Midbrain (tissue), 1 donor: ENCODE measurements at regions not wholly inside any gene's neighbourhood (a gene's known extent, or its start where the extent isn't known, plus 50 kb on each side); places are given as distances from the start of the nearest gene placed in this dataset.

Source experiments
- DNase-seq: peaks from one replicate; lab custom pipeline; 2025; lab: John Stamatoyannopoulos, UW

DNA sequence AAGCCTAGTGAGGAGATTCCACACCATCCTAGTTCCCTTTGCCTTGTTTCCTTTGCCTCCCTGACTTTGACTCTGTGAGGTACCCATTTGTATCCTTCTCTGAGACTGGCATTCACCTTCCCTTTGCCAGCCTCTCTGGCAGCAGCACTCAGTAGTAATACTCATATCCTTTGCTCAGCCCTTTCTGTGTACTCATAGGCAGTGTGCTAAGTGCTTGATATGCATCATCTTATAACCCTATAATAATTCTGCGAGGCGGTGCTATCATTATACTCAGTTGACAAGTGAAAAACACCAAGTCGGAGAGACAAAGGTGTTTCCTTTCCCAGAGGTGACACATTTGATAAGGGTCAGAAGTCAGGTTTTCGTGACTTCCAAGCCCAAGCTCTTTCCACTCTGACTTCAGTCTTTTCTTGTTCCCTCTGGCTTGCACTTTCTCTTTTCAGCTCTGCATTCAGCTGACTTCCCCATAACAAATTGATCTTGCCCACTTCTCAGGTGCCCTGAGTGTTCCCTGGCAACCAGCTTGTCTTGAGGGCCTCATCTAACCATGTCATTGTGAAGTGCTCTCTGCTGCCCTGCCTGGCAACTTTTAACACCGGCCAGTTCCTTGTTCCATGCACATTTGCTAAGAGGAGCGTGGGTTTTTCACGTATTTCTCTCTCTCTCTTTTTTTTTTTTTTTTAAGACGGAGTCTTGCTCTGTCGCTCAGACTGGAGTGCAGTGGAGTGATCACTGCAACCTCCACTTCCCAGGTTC lies 94.5 kb upstream of the UPP2 start:
- no peak for DNase-seq

DNA sequence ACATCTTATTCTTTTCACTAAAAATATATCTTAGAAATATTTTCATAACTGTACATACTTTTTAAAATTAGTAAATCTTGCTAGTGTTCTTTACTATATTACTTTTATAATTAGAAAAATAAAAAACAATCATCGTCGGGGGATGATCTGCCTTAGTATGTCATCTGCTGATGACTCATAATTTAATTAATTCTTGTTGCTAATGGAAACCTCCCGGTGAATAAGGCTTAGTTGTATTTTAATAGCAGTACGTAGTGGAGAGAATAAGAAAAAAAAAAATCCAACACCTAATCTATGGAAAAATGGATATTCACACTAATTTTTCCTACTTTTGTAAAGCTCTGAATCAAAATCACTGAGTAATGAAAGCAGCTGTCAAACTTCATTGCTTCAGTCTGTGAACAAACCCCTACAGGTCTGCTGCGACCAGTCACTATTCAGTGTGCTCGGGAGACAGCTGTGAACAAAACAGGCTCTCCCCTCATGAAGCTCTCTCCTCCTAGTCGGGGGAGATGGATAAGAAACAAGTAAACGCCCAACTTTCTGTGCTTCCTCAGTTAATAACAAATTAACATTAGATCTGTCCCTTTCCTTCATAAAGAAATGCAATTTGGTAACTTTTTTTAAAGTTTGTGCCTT lies 97.4 kb upstream of the UPP2 start:
- no peak for DNase-seq

DNA sequence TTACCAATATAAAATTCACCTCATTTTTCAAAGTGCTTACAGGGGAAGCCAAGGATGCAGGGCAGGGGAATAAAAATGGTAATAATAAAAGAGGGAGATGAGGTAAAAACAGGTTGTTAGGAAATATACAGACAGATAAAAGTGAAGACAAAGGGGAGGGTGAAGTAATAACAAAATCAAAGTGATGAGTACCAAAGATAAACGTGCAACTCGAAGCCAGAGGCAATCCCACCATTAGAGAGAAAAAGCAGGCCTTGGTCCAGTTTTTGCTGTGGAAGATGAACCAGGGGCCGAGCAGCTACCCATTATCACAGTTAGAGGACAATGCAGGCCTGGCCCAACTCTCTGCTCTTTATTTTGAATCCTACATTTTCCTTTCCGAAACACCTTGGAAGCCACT lies 99.6 kb upstream of the UPP2 start:
- no peak for DNase-seq

DNA sequence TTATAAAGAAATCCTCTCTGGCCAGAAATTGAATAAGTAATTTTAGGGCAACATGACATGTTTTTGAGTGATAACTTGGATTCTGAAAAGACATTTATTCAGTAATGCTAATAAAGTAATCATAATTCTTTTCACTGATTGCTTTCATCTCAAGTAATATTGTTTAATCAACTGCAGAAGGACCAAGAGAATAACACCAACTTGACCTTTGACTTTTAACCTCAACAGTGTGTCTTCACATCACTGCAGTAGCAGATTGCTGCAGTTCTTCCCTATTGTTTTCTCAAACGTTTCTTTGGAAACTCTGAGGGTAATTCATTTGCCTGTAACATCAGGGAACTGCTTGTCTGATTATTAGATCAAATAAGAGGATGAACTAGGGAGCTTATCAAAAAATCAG lies 104.9 kb upstream of the UPP2 start:
- no peak for DNase-seq

DNA sequence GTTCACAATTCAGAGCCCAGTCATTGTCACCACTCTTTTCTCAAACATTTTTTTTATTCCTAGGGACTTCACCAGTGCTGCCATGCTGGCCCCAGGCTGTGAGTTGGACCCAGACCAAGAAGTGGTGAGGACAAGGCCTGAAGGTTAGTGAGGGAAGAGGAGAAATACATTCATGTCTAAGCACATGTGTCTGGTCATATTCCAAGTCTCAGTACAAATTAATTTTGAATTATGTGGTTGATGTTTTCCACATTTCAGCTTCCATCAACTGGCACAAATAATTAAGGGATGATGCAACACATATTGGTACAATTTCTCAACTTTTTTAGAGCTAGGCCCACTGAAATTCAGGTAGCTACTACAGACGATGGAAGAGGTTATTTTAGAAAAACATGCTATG lies 106.6 kb upstream of the UPP2 start:
- DNase-seq: no peak

DNA sequence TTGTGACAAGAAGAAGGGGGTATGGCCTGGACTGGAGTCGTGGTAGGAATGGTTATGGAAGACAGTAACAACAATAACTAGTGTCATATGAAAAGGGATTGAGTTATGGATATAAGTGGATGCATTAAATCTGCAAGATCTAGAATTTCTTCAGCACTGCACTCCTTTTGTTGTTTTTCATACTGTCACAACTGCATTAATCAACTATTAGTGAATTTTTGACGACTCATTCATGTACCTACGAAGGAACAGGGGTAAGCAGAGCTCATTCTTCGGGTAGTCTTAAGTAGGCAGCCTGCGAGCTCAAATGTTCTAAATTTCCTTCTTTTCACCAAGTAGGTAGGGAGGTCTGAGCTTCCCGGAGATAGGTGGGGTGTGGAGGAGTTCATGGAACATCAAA lies 109.7 kb upstream of the UPP2 start:
- DNase-seq: no peak

DNA sequence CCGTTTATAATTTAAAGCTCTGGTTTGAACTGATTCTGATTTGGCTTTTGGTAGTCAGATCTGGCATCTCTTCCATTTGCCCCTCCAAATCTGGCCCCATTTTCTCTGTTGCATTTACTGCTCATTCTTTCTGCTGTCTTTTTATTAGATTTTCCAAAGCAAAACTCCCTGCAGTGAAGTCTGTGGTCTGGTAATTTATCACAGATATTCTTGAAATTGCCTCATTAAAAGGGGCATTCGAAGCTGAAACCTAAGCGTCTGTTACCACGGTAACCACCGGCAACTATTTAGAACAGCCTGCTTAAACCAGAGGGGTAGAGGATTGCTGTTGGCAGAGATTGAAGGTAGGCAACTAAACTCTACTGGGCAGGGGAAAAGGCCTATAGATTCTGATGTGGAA lies 111.5 kb upstream of the UPP2 start:
- no peak for DNase-seq

DNA sequence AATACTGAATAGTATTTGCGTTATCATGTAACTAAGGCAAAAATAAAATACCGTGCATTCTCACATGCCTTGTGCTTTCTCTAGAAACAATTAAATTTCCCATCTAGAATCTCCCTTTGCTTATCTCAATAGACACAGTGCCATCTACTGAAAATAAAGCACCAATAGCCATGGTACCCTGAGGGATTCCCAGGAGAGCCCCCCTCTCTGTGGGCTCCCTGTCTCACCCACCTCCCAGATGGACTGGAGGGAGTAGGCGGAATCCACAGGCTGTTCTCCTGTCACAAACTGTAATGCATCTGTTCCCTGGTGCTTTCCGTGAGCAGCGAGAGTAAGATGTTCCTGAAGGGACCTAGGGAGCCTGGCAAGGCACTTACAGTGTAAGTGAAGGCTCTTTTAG lies 112.4 kb upstream of the UPP2 start:
- DNase-seq: no peak

DNA sequence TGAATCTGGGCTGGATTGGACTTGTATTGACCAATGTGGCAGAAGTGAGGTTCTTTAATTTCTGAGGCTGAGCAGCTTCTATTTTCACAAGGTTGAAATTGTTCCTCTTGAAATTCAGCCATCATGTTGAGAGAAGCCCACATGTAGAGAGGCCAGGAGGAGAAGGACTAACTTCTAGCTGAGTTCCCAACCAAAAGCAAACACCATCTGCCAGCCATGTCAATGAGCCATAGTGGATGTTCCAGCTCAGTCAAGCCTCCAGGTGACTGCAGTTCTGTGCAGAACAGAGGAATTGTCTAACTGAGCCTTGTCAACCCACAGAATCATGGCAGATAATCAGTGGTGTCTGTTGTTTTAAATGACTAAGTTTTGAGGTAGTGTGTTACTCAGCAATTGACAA lies 110.6 kb upstream of the ACVR1 start:
- no peak for DNase-seq

DNA sequence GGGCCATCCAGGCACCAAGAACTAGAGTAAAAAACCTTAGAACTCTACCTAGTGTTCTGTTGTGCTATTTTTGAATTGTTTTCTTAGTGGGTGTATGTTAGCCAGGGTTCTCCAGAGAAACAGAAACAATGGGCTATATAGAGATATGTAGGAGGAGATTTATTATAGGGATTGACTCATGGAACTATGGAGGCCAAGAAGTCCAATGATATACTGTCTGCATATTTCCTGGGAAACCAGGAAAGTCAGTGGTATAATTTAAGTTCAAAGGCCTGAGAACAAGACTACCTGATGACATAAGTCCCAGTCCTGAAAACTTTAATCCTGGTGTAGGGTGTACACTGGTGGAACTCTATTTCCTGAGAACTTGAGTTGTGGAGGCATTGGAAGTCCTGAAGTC lies 108.7 kb upstream of the ACVR1 start:
- DNase-seq: no peak

DNA sequence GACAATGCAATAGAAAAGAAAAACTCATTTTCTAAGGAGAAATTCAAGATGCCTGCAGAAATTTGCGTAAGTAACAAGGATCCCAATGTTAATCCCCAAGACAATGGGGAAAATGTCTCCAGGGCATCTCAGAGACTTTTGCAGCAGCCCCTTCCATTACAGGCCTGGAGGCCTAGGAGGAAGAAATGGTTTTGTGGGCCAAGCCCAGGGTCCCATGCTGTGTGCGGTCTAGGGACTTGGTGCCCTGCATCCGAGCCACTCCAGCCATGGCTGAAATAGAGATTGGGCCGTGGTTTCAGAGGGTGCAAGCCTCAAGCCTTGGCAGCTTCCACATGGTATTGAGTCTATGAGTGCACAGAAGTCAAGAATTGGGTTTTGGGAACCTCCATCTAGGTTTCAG lies 103.9 kb upstream of the ACVR1 start:
- DNase-seq: no peak

DNA sequence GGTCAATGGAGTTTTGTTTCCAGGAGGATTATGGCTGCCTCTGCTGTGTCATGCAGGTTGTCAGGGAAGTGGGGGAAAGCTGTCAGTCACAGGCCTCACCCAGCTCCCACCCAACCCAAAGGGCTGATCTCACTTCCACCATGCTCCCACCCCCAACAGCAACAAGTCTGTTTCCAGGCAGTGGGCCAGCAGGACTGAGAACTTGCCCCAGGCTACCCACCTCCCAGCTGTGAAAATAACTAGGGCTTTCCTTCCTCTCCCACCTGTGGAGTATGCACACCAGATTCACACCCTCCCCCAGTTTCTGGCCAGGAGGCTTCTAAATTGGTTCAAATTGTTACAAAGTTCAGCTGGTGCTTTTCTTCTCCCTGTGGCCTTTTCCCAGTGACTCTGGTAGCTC lies 95.6 kb upstream of the ACVR1 start:
- DNase-seq: no peak

DNA sequence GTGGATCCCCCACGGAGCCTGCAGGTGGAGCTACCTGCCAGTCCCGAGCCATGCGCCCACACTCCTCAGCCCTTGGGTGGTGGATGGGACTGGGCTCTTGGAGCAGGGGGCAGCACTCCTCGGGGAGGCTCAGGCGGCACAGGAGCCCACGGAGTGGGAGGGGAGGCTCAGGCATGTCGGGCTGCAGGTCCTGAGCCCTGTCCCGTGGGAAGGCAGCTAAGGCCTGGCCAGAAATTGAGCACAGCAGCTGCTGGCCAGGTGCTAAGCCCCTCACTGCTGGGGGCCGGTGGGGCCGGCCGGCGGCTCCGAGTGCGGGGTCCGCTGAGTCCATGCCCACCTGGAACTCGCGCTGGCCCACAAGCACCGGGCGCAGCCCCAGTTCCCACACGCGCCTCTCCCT lies 91.7 kb upstream of the ACVR1 start:
- no peak for DNase-seq

DNA sequence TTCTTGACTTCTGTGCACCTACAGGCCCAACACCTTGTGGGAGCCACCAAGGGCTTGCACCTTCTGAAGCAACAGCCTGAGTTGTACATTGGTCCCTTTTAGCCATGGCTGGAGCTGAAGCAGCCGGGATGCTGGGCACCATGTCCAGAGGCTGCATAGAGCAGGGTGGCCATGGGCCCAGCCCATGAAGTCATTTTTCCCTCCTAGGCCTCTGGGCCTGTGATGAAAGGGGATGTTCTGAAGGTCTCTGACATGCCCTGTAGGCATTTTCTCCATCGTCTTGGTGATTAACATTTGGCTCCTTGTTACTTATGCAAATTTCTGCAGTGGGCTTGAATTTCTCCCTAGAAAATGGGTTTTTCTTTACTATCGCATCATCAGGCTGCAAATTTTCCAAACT lies 83.1 kb upstream of the ACVR1 start:
- DNase-seq: no peak

DNA sequence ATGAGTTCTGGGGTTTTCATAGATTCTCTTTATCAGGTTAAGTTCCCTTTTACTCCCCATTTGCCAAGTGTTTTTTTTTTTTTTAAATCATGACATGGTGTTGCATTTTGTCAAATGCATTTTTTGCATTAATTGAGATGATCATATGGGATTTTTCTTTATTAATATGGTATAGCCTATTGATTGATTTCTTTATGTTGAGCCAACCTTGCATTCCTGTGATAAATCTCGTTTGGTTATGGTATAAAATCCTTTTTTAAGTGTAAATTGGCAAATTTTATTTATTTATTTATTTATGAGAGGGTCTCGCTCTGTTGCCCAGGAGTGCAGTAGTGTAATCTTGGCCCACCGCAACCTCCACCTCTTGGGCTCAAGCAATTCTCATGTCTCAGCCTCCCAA lies 81.5 kb upstream of the ACVR1 start:
- no peak for DNase-seq

DNA sequence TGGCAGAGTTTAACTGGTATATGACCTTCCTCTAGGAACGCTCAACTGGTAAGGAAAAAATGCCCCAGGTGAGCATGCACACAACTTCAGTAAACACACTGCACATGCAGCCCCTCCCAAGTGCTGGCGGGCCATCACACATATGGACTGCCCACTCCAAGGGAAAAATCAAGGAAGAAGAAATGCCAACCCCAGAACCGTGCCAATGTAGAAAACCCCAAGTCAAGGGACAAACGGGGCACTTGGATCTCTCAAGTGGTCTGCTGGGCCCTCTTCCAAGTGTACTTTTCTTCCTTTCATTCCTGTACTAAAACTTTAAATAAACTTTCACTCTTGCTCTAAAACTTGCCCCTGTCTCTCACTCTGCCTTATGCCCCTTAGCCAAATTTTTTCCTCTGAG lies 76.4 kb upstream of the ACVR1 start:
- no peak for DNase-seq

DNA sequence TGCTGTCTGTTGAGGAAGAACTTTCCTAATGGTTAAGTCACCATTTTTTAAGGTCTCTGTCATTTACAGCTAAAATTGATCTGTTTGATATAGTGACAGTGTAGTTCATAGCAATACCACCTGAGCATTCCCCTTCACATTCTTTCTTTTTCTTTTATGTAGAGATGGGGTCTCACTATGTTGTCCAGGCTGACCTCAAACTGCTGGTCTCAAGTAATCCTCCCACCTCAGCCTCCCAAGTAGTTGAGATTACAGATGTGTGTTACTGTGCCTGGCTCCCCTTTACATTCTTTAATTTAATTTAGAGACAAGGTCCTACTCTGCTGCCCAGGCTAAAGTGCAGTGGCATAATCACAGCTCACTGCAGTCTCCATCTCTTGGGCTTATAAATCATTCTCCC lies 72.7 kb upstream of the ACVR1 start:
- DNase-seq: no peak

DNA sequence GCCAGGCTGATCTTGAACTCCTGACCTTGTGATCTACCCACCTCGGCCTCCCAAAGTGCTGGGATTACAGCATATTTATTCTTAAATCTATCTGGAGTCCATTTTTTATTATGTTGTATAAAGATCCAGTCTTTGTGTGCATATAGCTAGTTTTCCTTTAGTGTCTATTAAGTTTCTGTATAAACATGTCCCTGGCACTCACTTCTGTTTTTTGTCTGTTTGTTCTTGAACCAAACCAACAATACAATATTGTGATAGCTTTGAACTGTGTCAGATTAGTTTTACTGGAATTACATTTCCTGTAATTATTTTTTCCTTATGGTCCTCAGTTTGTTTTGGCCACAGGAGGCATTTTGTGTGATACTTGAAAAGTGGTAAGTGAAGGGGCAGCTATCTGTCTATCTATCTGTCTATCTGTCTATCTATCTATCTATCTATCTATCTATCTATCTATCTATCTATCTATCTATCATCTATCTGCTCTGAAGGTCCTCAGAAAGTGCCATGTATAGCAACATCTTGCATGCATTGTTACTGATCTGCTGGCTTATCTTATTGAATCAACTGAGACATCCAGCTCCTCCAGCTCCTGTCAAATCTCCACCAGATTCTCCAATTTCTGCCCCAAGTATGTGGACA lies 70.9 kb upstream of the ACVR1 start:
- no peak for DNase-seq

DNA sequence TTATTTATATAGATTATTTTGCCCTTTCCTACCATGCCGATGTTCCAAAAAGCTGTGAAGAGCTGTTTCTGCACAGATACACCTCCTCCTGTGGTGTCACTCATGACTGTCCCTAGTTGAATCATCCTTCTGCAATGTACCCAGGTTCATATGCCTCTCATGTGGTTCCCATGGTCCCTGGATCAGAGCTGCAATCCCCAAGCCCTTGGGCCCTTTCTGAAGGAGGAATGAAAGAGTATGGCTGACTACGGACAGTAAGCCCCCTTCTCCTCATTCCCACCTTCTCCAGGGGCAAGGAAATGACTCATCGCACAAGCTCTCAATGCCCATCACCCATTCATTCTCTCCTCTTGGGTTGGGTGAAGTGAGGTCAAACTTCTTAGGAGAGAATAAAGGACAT lies 63.9 kb upstream of the ACVR1 start:
- no peak for DNase-seq

DNA sequence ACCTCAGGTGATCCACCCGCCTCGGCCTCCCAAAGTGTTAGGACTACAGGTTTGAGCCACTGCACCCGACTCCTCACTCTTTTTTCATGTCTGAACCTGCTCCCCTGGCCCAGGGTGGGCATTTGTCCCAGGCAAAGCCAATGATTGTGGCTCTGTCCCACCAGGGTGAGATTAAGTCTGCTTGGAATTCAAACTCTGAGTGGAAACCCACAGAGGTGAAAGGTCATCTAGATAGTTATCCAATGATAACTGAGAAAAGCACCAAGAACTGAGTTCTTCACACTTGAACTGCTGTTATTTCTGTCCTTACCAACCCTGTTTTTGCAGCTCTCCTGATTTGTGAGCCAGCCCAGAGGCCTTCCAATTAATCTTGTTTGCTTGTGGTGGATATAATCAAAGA lies 62.4 kb upstream of the ACVR1 start:
- no peak for DNase-seq

DNA sequence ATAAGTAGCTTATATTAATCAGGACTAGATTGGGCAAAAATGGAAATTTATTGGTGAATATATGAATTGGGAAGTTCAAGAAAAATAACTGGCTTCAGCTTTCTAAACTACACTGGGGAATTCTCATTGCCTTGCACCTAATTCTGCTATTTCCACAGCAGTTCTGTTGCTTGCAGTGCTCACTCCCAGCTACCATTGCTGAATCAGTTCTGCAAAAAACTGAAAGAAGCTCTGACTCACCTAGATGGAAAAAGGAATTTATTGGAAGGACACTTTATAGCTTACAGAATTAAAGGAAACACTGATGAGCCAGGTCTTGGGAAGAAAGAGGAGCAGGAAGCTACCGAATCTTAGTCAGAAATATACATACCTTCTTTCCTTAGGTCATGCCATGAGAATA lies 60.3 kb upstream of the ACVR1 start:
- DNase-seq: no peak

DNA sequence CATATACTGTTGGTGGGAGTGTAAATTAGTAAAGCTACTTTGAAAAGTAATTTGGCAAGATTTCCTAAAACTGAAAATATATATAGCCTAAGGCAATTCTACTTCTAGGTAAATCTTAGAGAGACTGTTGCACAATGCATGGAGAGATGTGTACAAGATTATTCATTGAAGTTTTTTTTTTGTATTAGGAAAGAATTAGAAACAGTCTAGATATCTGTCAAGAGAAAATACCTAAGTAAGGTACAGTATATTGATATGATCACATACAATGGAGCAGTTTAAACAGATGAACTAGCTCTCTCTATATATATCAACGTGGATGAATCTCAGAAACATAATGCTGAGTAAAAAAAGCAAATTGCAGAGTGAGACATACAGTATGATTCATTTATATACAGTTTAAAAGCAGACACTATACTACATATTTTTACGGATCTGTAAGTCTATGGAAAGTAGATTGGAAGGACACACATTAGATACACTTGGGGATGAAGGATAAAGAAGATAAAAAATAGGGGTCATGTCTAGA lies 59.3 kb upstream of the ACVR1 start:
- DNase-seq: no peak

DNA sequence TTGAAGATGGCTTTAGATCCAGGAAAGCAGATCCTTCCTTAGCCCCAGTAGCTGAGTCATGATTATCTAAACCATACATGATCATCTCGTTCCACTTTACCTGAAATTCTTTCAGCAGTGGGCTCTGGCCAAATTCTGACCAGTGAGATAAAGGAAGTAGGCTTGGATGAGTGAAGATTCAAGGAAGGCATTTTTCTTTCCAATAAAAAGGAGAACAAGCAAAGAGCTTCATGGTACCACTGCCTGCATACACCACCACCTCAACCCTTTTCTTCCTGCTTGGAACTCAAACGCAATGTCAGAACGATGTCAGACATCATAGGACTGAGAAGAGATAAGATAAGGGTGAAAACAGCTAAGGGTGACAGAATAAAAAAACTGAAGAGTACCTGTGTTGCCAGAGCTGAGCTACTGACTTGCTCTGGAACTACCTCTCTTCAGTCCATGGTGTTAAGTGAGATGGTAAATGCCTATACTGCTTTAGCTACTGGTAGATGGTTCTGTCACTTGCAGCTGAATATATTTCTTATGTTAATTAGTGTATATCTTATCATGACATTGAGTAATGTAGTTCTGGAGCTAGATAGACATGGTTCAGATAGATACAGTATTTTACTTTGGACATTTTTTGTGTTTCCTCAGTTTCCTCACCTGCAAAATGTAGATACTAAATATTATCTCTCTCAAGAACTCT lies 58.7 kb upstream of the ACVR1 start:
- DNase-seq: no peak
